Uterus (tissue), 2 donors: ENCODE measurements at regions not wholly inside any gene's neighbourhood (a gene's known extent, or its start where the extent isn't known, plus 50 kb on each side); places are given as distances from the start of the nearest gene placed in this dataset.

Experiments
- CTCF ChIP-seq, 4 experiments: fragments of 200-600 bp in 2 of 4; fragments of 450-650 bp in 2 of 4; sonication (generic) in 2 of 4; IDR thresholded peaks; one replicate each; pipeline ENCODE4 v1.5.1; 2016 to 2019; ENCODE audit warnings: antibody characterized with exemption in 4 of 4, mild to moderate bottlenecking in 2 of 4, moderate library complexity in 1 of 4
- POLR2A ChIP-seq, 2 donors: fragments of 450-650 bp; IDR thresholded peaks; one replicate each; pipeline ENCODE4 v1.6.1; 2016; ENCODE audit warnings: antibody characterized with exemption in 2 of 2, mild to moderate bottlenecking in 1 of 2, moderate library complexity in 1 of 2

DNA sequence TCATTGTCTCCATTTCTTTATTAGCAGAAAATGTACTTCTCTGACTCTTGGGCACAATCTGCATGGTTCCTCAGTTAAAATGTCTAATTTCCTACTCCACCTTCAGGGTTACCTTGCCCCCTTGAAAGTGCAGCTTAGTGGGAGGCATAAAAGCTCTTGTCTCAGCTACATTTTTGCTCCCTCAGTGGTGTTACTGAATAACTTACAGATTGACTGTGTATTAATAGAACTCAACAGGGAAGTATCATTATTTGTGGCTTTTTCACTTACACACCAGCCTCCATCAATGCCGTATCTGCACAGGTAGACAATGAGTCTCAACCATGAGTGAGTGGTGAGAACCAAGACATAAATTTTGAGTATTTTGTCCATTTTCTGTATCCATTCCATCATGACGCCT lies 456.2 kb upstream of the MIR17HG start:
- TF ChIP-seq CTCF (IDR thresholded peaks at IDR 0.05) (no peak), POLR2A (IDR thresholded peaks at IDR 0.05) (no peak)
